Aorta (tissue), 5 donors: ENCODE measurements at regions not wholly inside any gene's neighbourhood (a gene's known extent, or its start where the extent isn't known, plus 50 kb on each side); places are given as distances from the start of the nearest gene placed in this dataset.

Source experiments
- ATAC-seq: fragments of 200-7000 bp; cut with Tn5 transposase; one replicate; pipeline ENCODE4 v1.9.1; 2022; ENCODE audit warnings: moderate library complexity; ENCODE audit not compliant: low FRiP score
- DNase-seq, 2 donors: peaks; one replicate each; pipeline ENCODE4 v3.0.0-alpha.2; 2020
- H3K27ac ChIP-seq, 2 donors: one replicate each; pipeline ENCODE4 v1.5.1; 2013; ENCODE audit warnings: low read length in 2 of 2, mild to moderate bottlenecking in 2 of 2, moderate library complexity in 2 of 2, control low read depth in 1 of 2, inconsistent platforms in 1 of 2, low read depth in 1 of 2
- H3K27me3 ChIP-seq, 2 donors: one replicate each; pipeline ENCODE4 v1.6.1; 2013; ENCODE audit warnings: control low read depth in 1 of 2, low read length in 1 of 2, mild to moderate bottlenecking in 1 of 2, moderate library complexity in 1 of 2; ENCODE audit not compliant: insufficient read depth in 2 of 2, control insufficient read depth in 1 of 2
- H3K36me3 ChIP-seq, 2 donors: one replicate each; pipeline ENCODE4 v1.6.1; 2013; ENCODE audit warnings: control low read depth in 1 of 2, low read length in 1 of 2, mild to moderate bottlenecking in 1 of 2; ENCODE audit not compliant: insufficient read depth in 2 of 2, control insufficient read depth in 1 of 2
- H3K4me1 ChIP-seq, 2 donors: one replicate each; pipeline ENCODE4 v1.6.1; 2013; ENCODE audit warnings: low read length in 2 of 2, control low read depth in 1 of 2, mild to moderate bottlenecking in 1 of 2, moderate library complexity in 1 of 2; ENCODE audit not compliant: insufficient read depth in 2 of 2, control insufficient read depth in 1 of 2
- H3K4me3 ChIP-seq, 2 donors: one replicate each; pipeline ENCODE4 v1.5.1; 2013; ENCODE audit warnings: low read length in 2 of 2, control low read depth in 1 of 2, mild to moderate bottlenecking in 1 of 2
- H3K9me3 ChIP-seq: one replicate; pipeline ENCODE4 v1.6.1; 2013; ENCODE audit warnings: mild to moderate bottlenecking, low read length; ENCODE audit not compliant: control insufficient read depth
- WGBS, 2 donors: extraction: QIAGEN DNeasy Blood & Tissue Kit; methylation state at CpG; one replicate each; pipeline ENCODE4 v1.1.7; 2013; 5-methylcytosine and 5-hydroxymethylcytosine counted together
- intact Hi-C, 2 donors: fragments of 100-400 bp; cut with DNase I; formaldehyde crosslinking; loops; one replicate each; pipeline versions ENCODE4 v1.14.2 to v1.15.0; 2022
- donor health status: healthy with polysubstance abuse.
- donor health status: Bipolar disorder and iron deficiency.
- donor health status: DM: no; HTN: no; CAD: no.
- donor health status: DM: no; HTN: no; CAD: no.
- donor health status: DM: yes; HTN: yes; CAD: no.

GRCh38 chr2:8448824-8449556 is 232.9 kb upstream of the ID2 start:
- Histone ChIP-seq H3K4me3 (no peak overlapping the region), H3K36me3 (no peaks in the 10 kb centered on the region), H3K4me1 (no peaks in the 10 kb centered on the region), H3K9me3 (no peaks in the 10 kb centered on the region), H3K27ac (no peak overlapping the region), H3K27me3 (no peaks in the 10 kb centered on the region)
- intact Hi-C loops, result no loop called here
- WGBS, 2 donors, result 88% methylated on average over 10 of the region's 10 CpGs
- ATAC-seq, result no peak
- no peak for DNase-seq

DNA sequence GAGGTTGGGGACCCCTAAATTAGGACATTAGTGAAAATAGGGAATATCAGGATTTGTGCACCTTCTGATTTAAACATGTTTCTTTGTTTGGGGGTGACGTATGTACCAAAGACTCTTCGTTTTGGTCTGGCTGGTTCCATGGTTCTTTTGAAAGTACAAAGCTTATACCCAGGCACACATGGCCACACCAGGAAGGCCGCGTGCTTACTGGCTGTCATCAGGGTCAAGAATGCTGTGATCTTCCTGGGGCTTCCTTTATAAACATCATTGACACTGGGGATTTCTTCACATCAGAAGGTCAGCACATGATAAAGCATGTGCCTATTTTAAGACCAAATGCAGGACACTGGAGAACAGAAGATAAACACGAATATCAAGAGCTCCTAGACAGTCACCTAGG is 230.6 kb upstream of the ID2 start:
- Histone ChIP-seq H3K27me3 (no peaks in the 10 kb centered on the region), H3K27ac (no peak overlapping the region), H3K4me3 (no peak overlapping the region), H3K4me1 (no peaks in the 10 kb centered on the region), H3K36me3 (no peaks in the 10 kb centered on the region), H3K9me3 (no peaks in the 10 kb centered on the region)
- intact Hi-C loops, result no loop called here
- ATAC-seq (no peak), DNase-seq (no peak)
- 93 to 94% methylated on average over 5 of the region's 5 CpGs for WGBS, 2 donors

DNA sequence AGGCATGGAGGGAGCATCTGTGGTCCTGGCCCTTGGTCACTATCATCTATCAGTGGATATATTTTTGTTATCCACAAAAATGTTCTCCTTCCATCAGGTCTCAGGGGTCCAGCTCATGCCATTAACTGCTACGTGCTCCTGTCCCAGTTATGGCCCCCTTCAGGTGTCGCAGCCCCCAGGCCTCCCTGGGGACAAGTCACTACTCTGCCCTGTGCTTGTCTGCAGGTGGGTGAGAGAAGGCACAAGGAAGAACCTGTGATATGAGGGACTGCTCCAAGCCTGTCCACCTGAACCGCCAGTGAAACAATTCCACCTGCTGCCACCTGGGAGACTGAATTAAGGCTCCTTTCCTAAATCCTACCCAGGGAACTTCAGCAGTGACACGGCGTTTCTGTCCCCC is 229.6 kb upstream of the ID2 start:
- Histone ChIP-seq H3K4me3 (no peak overlapping the region), H3K27ac (no peak overlapping the region), H3K36me3 (no peaks in the 10 kb centered on the region), H3K27me3 (no peaks in the 10 kb centered on the region), H3K4me1 (no peaks in the 10 kb centered on the region), H3K9me3 (no peaks in the 10 kb centered on the region)
- ATAC-seq (no peak), DNase-seq (no peak)
- intact Hi-C loops, result no loop called here
- 77 to 96% methylated on average over 5 of the region's 5 CpGs for WGBS, 2 donors

DNA sequence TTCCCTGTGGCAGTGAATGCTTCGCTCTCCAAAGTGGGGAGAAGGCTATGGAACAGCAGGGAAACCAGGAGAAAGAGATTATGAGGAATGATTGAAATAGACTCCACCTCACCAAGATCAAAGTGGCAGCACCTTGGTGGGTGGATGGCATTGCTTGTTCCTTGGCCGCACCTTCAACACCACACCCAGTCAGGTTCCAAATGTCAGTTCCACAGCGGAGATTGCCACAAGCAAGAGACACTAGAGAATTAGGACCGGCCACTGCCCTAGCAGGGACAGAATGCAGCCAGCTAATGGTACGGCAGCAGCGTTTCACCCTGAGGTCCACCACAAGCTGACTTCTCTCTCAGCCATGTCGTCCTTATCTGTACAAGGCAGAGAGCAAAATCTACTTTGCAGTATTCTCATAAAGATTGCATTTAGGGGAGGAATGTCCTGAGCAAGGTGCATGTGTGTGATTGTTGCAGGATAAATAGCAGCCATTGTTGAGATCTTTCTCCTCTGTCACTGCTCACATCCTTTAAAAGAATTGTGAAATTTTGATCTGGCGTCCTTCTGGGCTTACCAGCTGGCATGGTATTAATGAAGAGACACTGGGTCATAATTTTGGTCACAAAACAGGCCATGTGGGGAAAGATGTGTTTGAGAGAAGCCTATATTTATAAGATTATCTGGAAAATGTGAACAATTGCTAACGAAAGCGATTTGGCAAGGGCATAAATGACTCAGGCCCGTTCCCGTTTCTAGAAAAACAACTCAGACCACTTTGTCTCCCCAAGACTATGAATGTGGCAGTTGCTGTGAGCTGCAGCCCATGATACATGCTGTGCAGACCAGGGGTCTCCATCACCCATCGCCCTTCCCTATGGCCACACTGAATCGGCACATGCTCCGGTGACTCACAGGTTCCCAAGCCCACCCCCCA is 228.6 kb upstream of the ID2 start:
- DNase-seq, result no peak
- Histone ChIP-seq H3K4me3 (no peak overlapping the region), H3K4me1 (no peaks in the 10 kb centered on the region), H3K36me3 (no peaks in the 10 kb centered on the region), H3K27ac (no peak overlapping the region), H3K9me3 (no peaks in the 10 kb centered on the region), H3K27me3 (no peaks in the 10 kb centered on the region)
- WGBS, 2 donors, result 69 to 76% methylated on average over 15 of the region's 15 CpGs
- intact Hi-C loops, result no loop called here
- no peak for ATAC-seq

DNA sequence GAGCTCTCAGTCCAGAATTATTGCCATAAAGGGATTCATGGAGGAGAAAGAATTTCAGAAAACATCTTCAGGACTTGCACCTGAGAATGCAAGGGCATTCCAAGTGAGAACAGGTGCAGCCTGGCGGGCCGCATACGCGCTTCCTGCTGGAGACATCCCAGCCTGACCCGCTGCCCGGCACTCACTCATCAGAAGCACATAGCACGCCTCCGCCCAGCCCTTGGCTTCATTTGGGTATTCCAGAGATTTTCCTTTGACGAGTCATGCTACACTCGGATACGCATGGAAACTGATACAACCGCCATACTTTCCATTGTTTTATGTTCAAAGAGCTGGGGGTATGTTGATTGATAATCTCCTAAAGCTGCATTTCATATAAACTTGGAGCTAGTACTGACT is 228.0 kb upstream of the ID2 start:
- Histone ChIP-seq H3K4me1 (no peaks in the 10 kb centered on the region), H3K27ac (no peak overlapping the region), H3K4me3 (no peak overlapping the region), H3K27me3 (no peaks in the 10 kb centered on the region), H3K36me3 (no peaks in the 10 kb centered on the region), H3K9me3 (no peaks in the 10 kb centered on the region)
- DNase-seq (no peak), ATAC-seq (no peak)
- 71 to 89% methylated on average over 12 of the region's 12 CpGs for WGBS, 2 donors
- intact Hi-C loops, result no loop called here

DNA sequence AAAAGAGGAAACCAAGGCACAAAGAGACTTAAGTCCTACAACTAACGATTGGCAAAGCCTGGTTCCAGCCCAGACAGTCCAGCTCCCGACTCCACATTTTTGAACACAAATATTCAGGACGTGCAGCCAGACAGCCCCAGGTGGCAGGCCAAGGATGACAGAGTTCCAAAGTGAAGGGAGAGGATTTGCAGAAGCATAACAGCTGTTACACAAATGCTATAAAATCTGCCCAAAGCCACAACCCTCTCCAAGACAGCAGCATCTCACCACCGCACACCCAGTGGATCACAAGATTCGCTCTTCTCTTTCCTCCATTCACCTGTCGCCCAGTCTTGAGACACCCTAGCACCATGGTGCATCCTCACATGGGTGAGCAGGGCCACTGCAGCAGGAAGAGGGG is 227.1 kb upstream of the ID2 start:
- Histone ChIP-seq H3K9me3 (no peaks in the 10 kb centered on the region), H3K27ac (no peak overlapping the region), H3K27me3 (no peaks in the 10 kb centered on the region), H3K36me3 (no peaks in the 10 kb centered on the region), H3K4me3 (no peak overlapping the region), H3K4me1 (no peaks in the 10 kb centered on the region)
- 82 to 83% methylated on average over 6 of the region's 6 CpGs for WGBS, 2 donors
- DNase-seq (no peak), ATAC-seq (no peak)
- intact Hi-C loops, result no loop called here

GRCh38 chr2:8455236-8456150 is 226.4 kb upstream of the ID2 start:
- Histone ChIP-seq H3K9me3 (no peaks in the 10 kb centered on the region), H3K4me3 (no peak overlapping the region), H3K4me1 (no peaks in the 10 kb centered on the region), H3K27me3 (no peaks in the 10 kb centered on the region), H3K27ac (no peak overlapping the region), H3K36me3 (no peaks in the 10 kb centered on the region)
- DNase-seq, result no peak
- WGBS, 2 donors, result 92 to 96% methylated on average over 23 of the region's 23 CpGs
- intact Hi-C loops, result no loop called here
- no peak for ATAC-seq

- ATAC-seq (no peak), DNase-seq (no peak)
- Histone ChIP-seq H3K27ac (no peak overlapping the region), H3K4me1 (no peaks in the 10 kb centered on the region), H3K9me3 (no peaks in the 10 kb centered on the region), H3K4me3 (no peak overlapping the region), H3K27me3 (no peaks in the 10 kb centered on the region), H3K36me3 (no peaks in the 10 kb centered on the region)
- WGBS, 2 donors, result 89 to 92% methylated on average over 41 of the region's 41 CpGs
- intact Hi-C loops, result no loop called here
Observed at GRCh38 chr2:8456151-8457091, 225.4 kb upstream of the ID2 start.
